SK-N-MC (cell line): ENCODE measurements at regions not wholly inside any gene's neighbourhood (a gene's known extent, or its start where the extent isn't known, plus 50 kb on each side); places are given as distances from the start of the nearest gene placed in this dataset.
"Not testable (repeated sequence)": the region's sequence is repeated elsewhere in the genome, so short reads cannot be mapped to it uniquely, and the experiment has no call there.

Source experiments
- EZH2 ChIP-seq: fragments of 200-600 bp; sonication (generic); IDR thresholded peaks from one replicate; pipeline ENCODE4 v1.6.1; 2017; ENCODE audit warnings: antibody characterized with exemption
- FOXP2 ChIP-seq: optimal IDR thresholded peaks from 2 replicates; pipeline ENCODE3; 2011; ENCODE audit warnings: mild to moderate bottlenecking, moderate library complexity; ENCODE audit not compliant: insufficient read depth; ENCODE audit errors: extremely low read length, control extremely low read depth
- POLR2AphosphoS5 ChIP-seq: IDR thresholded peaks from 2 replicates; pipeline ENCODE4 v1.6.1; 2012; ENCODE audit warnings: mild to moderate bottlenecking, low read depth, low read length, borderline replicate concordance

DNA sequence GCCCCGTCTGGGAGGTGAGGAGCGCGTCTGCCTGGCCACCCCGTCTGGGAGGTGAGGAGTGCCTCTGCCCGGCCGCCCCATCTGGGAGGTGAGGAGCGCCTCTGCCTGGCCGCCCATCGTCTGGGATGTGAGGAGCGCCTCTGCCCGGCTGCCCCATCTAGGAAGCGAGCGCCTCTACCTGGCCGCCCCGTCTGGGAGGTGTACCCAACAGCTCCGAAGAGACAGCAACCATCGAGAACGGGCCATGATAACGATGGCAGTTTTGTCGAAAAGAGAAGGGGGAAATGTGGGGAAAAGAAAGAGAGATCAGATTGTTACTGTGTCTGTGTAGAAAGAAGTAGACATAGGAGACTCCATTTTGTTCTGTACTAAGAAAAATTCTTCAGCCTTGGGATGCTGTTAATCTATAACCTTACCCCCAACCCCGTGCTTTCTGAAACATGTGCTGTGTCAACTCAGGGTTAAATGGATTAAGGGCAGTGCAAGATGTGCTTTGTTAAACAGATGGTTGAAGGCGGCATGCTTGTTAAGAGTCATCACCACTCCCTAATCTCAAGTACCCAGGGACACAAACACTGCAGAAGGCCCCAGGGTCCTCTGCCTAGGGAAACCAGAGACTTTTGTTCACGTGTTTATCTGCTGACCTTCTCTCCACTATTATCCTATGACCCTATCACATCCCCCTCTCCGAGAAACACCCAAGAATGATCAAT, 137.0 kb upstream of the PALMD start:
- not testable (repeated sequence) for TF ChIP-seq POLR2AphosphoS5, EZH2, FOXP2
